GM12892 (cell line): ENCODE measurements at regions not wholly inside any gene's neighbourhood (a gene's known extent, or its start where the extent isn't known, plus 50 kb on each side); places are given as distances from the start of the nearest gene placed in this dataset.

Experiments used
- POLR2A ChIP-seq: IDR thresholded peaks from 2 replicates; pipeline ENCODE4 v1.6.1; 2011; ENCODE audit warnings: low read depth, low read length, control low read depth
- POLR2AphosphoS5 ChIP-seq: IDR thresholded peaks from 2 replicates; pipeline ENCODE4 v1.6.1; 2011; ENCODE audit warnings: low read depth, low read length, control low read depth
- TAF1 ChIP-seq: IDR thresholded peaks from 2 replicates; pipeline ENCODE4 v1.6.1; 2011; ENCODE audit warnings: low read depth, mild to moderate bottlenecking, control low read depth, low read length, borderline replicate concordance

GRCh38 chr1:192884241-192884640 lies 75.4 kb downstream of the RGS2 start:
- TF ChIP-seq POLR2AphosphoS5, result no peak
- TF ChIP-seq POLR2A, result no peak
- no peak for TF ChIP-seq TAF1
